Stimulated activated CD8-positive, alpha-beta memory T cell treated with anti-CD3 and anti-CD28 coated beads, Interleukin-12 subunit alpha, Interleukin-12 subunit beta, amount 100 ng/mL, for 1 hour (primary cell): ENCODE measurements at regions not wholly inside any gene's neighbourhood (a gene's known extent, or its start where the extent isn't known, plus 50 kb on each side); places are given as distances from the start of the nearest gene placed in this dataset.
"Not testable (repeated sequence)": the region's sequence is repeated elsewhere in the genome, so short reads cannot be mapped to it uniquely, and the experiment has no call there.

Experiments
- DNase-seq: peaks from one replicate; pipeline ENCODE4 v3.0.0-alpha.2; 2020; ENCODE audit warnings: low read depth

GRCh38 chr3:104004956-104005355, 1361.8 kb upstream of the ALCAM start:
- DNase-seq: no peak

GRCh38 chr3:104005815-104006214, 1360.9 kb upstream of the ALCAM start:
- DNase-seq: no peak

GRCh38 chr3:104018541-104018940, 1348.2 kb upstream of the ALCAM start:
- no peak for DNase-seq

GRCh38 chr3:104031598-104031997, 1335.1 kb upstream of the ALCAM start:
- DNase-seq: no peak

- DNase-seq: no peak
Measured at GRCh38 chr3:104032283-104032682, 1334.4 kb upstream of the ALCAM start.

- no peak for DNase-seq
Measured at GRCh38 chr3:104040896-104041295, 1325.8 kb upstream of the ALCAM start.

- DNase-seq: not testable (repeated sequence)
Measured at GRCh38 chr3:104043001-104043543, 1323.6 kb upstream of the ALCAM start.

- DNase-seq: no peak
Measured at GRCh38 chr3:104044002-104044401, 1322.7 kb upstream of the ALCAM start.

GRCh38 chr3:104066658-104067057, 1300.1 kb upstream of the ALCAM start:
- DNase-seq: no peak

- no peak for DNase-seq
Measured at GRCh38 chr3:104069114-104069513, 1297.6 kb upstream of the ALCAM start.

GRCh38 chr3:104070906-104071305, 1295.8 kb upstream of the ALCAM start:
- no peak for DNase-seq

GRCh38 chr3:104080088-104080626, 1286.6 kb upstream of the ALCAM start:
- DNase-seq: no peak

- DNase-seq: no peak
Measured at GRCh38 chr3:104088738-104089137, 1278.0 kb upstream of the ALCAM start.

GRCh38 chr3:104089987-104090386, 1276.7 kb upstream of the ALCAM start:
- DNase-seq: not testable (repeated sequence)

- DNase-seq: no peak
Measured at GRCh38 chr3:104101736-104102135, 1265.0 kb upstream of the ALCAM start.

GRCh38 chr3:104102386-104102785, 1264.3 kb upstream of the ALCAM start:
- DNase-seq: no peak

- no peak for DNase-seq
Measured at GRCh38 chr3:104106276-104106675, 1260.4 kb upstream of the ALCAM start.

- no peak for DNase-seq
Measured at GRCh38 chr3:104108522-104108921, 1258.2 kb upstream of the ALCAM start.

GRCh38 chr3:104126463-104126862, 1240.2 kb upstream of the ALCAM start:
- DNase-seq: no peak

GRCh38 chr3:104126864-104127553, 1239.7 kb upstream of the ALCAM start:
- no peak for DNase-seq

- no peak for DNase-seq
Measured at GRCh38 chr3:104127830-104128229, 1238.9 kb upstream of the ALCAM start.

- DNase-seq: no peak
Measured at GRCh38 chr3:104132566-104133403, 1233.9 kb upstream of the ALCAM start.

- DNase-seq: no peak
Measured at GRCh38 chr3:104133630-104134029, 1233.1 kb upstream of the ALCAM start.
